ENCODE measurements at regions not wholly inside any gene's neighbourhood (a gene's known extent, or its start where the extent isn't known, plus 50 kb on each side); places are given as distances from the start of the nearest gene placed in this dataset.
"Not testable (repeated sequence)": the region's sequence is repeated elsewhere in the genome, so short reads cannot be mapped to it uniquely, and the experiment has no call there.

GRCh38 chr1:238916828-238917227 lies 469.5 kb upstream of the CHRM3 start:
- ATAC-seq (ENCODE audit: low read depth in 2 of 2) (no peak), DNase-seq (no peak)
- H3K4me1 Mint-ChIP-seq, result no peaks in the 10 kb centered on the region
- Histone ChIP-seq H3K36me3 (ENCODE audit: control insufficient read depth, insufficient read depth, low read length) (no peaks in the 10 kb centered on the region), H3K27ac (ENCODE audit: insufficient read depth, low read length, poor library complexity, severe bottlenecking) (no peak overlapping the region), H3K9me3 (ENCODE audit: control insufficient read depth in 2 of 2, low read length in 2 of 2) (no peaks in the 10 kb centered on the region), H3K4me3 (ENCODE audit: low read depth, low read length) (no peak overlapping the region), H3K27me3 (ENCODE audit: control insufficient read depth, insufficient read depth, low read length) (no peaks in the 10 kb centered on the region), H3K4me1 (ENCODE audit: control insufficient read depth, insufficient read depth, low read length, poor library complexity, severe bottlenecking) (no peaks in the 10 kb centered on the region)
- H3K4me3 Mint-ChIP-seq, result no peak overlapping the region
- H3K36me3 Mint-ChIP-seq, result no peaks in the 10 kb centered on the region
- H3K9me3 Mint-ChIP-seq, result peaks cover 0 to 14% (median 5%) of the 10 kb centered on the region in 7 donors
- H3K27me3 Mint-ChIP-seq, result no peaks in the 10 kb centered on the region
- H3K27ac Mint-ChIP-seq, result peak overlapping the region in 1 of 3 donors; percentile 56

- DNase-seq, result no peak
- no peaks in the 10 kb centered on the region for H3K4me1 Mint-ChIP-seq
- no peak for ATAC-seq (ENCODE audit: low read depth in 2 of 2)
- H3K27me3 Mint-ChIP-seq, result no peaks in the 10 kb centered on the region
- H3K27ac ChIP-seq (ENCODE audit: insufficient read depth, low read length, poor library complexity, severe bottlenecking), result no peak overlapping the region
- no peaks in the 10 kb centered on the region for H3K9me3 ChIP-seq (ENCODE audit: control insufficient read depth in 2 of 2, low read length in 2 of 2)
- H3K4me1 ChIP-seq (ENCODE audit: control insufficient read depth, insufficient read depth, low read length, poor library complexity, severe bottlenecking), result no peaks in the 10 kb centered on the region
- H3K27ac Mint-ChIP-seq, result no peak overlapping the region
- no peaks in the 10 kb centered on the region for H3K36me3 Mint-ChIP-seq
- peaks cover 0 to 14% (median 13%) of the 10 kb centered on the region in 7 donors for H3K9me3 Mint-ChIP-seq
- H3K4me3 ChIP-seq (ENCODE audit: low read depth, low read length), result no peak overlapping the region
- no peaks in the 10 kb centered on the region for H3K27me3 ChIP-seq (ENCODE audit: control insufficient read depth, insufficient read depth, low read length)
- no peak overlapping the region for H3K4me3 Mint-ChIP-seq
- H3K36me3 ChIP-seq (ENCODE audit: control insufficient read depth, insufficient read depth, low read length), result no peaks in the 10 kb centered on the region
Observed at GRCh38 chr1:238914346-238914745, 472.0 kb upstream of the CHRM3 start.

GRCh38 chr1:238913210-238913609 lies 473.2 kb upstream of the CHRM3 start:
- no peak for DNase-seq
- Mint-ChIP-seq H3K27me3 (no peaks in the 10 kb centered on the region), H3K9me3 (peaks cover 0 to 13% (median 9%) of the 10 kb centered on the region in 7 donors), H3K4me1 (no peaks in the 10 kb centered on the region), H3K27ac (no peak overlapping the region), H3K36me3 (no peaks in the 10 kb centered on the region), H3K4me3 (no peak overlapping the region)
- Histone ChIP-seq H3K27ac (ENCODE audit: insufficient read depth, low read length, poor library complexity, severe bottlenecking) (no peak overlapping the region), H3K4me1 (ENCODE audit: control insufficient read depth, insufficient read depth, low read length, poor library complexity, severe bottlenecking) (no peaks in the 10 kb centered on the region), H3K27me3 (ENCODE audit: control insufficient read depth, insufficient read depth, low read length) (no peaks in the 10 kb centered on the region), H3K9me3 (ENCODE audit: control insufficient read depth in 2 of 2, low read length in 2 of 2) (no peaks in the 10 kb centered on the region), H3K4me3 (ENCODE audit: low read depth, low read length) (no peak overlapping the region), H3K36me3 (ENCODE audit: control insufficient read depth, insufficient read depth, low read length) (no peaks in the 10 kb centered on the region)
- no peak for ATAC-seq (ENCODE audit: low read depth in 2 of 2)

GRCh38 chr1:238912148-238912547 lies 474.2 kb upstream of the CHRM3 start:
- Mint-ChIP-seq H3K9me3 (peaks cover 0 to 14% (median 11%) of the 10 kb centered on the region in 7 donors), H3K36me3 (no peaks in the 10 kb centered on the region), H3K27me3 (no peaks in the 10 kb centered on the region)

GRCh38 chr1:238902752-238903151 lies 483.6 kb upstream of the CHRM3 start:
- not testable (repeated sequence) for H3K9me3 ChIP-seq (ENCODE audit: control insufficient read depth in 2 of 2, low read length in 2 of 2); ATAC-seq (ENCODE audit: low read depth in 2 of 2); H3K27me3 ChIP-seq (ENCODE audit: control insufficient read depth, insufficient read depth, low read length); H3K27ac ChIP-seq (ENCODE audit: insufficient read depth, low read length, poor library complexity, severe bottlenecking); H3K36me3 ChIP-seq (ENCODE audit: control insufficient read depth, insufficient read depth, low read length); DNase-seq; H3K4me1 Mint-ChIP-seq; H3K4me1 ChIP-seq (ENCODE audit: control insufficient read depth, insufficient read depth, low read length, poor library complexity, severe bottlenecking); H3K4me3 Mint-ChIP-seq; H3K36me3 Mint-ChIP-seq; H3K27ac Mint-ChIP-seq; H3K4me3 ChIP-seq (ENCODE audit: low read depth, low read length); H3K27me3 Mint-ChIP-seq
- H3K9me3 Mint-ChIP-seq, result peaks cover 0 to 31% (median 11%) of the 10 kb centered on the region in 7 donors

More at GRCh38 chr1:238912148-238912547, 474.2 kb upstream of the CHRM3 start:
- Histone ChIP-seq H3K27ac (ENCODE audit: insufficient read depth, low read length, poor library complexity, severe bottlenecking) (no peak overlapping the region), H3K27me3 (ENCODE audit: control insufficient read depth, insufficient read depth, low read length) (no peaks in the 10 kb centered on the region), H3K36me3 (ENCODE audit: control insufficient read depth, insufficient read depth, low read length) (no peaks in the 10 kb centered on the region), H3K9me3 (ENCODE audit: control insufficient read depth in 2 of 2, low read length in 2 of 2) (no peaks in the 10 kb centered on the region), H3K4me3 (ENCODE audit: low read depth, low read length) (no peak overlapping the region), H3K4me1 (ENCODE audit: control insufficient read depth, insufficient read depth, low read length, poor library complexity, severe bottlenecking) (no peaks in the 10 kb centered on the region)
- no peak overlapping the region for H3K4me3 Mint-ChIP-seq
- H3K4me1 Mint-ChIP-seq, result no peaks in the 10 kb centered on the region
- H3K27ac Mint-ChIP-seq, result no peak overlapping the region
- DNase-seq (no peak), ATAC-seq (ENCODE audit: low read depth in 2 of 2) (no peak)

- Histone ChIP-seq H3K27ac (ENCODE audit: insufficient read depth, low read length, poor library complexity, severe bottlenecking) (no peak overlapping the region), H3K4me1 (ENCODE audit: control insufficient read depth, insufficient read depth, low read length, poor library complexity, severe bottlenecking) (no peaks in the 10 kb centered on the region), H3K9me3 (ENCODE audit: control insufficient read depth in 2 of 2, low read length in 2 of 2) (peaks cover 0 to 3% of the 10 kb centered on the region in 2 experiments), H3K27me3 (ENCODE audit: control insufficient read depth, insufficient read depth, low read length) (no peaks in the 10 kb centered on the region), H3K36me3 (ENCODE audit: control insufficient read depth, insufficient read depth, low read length) (no peaks in the 10 kb centered on the region), H3K4me3 (ENCODE audit: low read depth, low read length) (no peak overlapping the region)
- H3K4me3 Mint-ChIP-seq, result no peak overlapping the region
- ATAC-seq (ENCODE audit: low read depth in 2 of 2), result no peak
- no peak overlapping the region for H3K27ac Mint-ChIP-seq
- H3K4me1 Mint-ChIP-seq, result peaks cover 0 to 4% (median 0%) of the 10 kb centered on the region in 4 donors
- no peak for DNase-seq
- H3K9me3 Mint-ChIP-seq, result peaks cover 0 to 43% (median 13%) of the 10 kb centered on the region in 7 donors
- no peaks in the 10 kb centered on the region for H3K36me3 Mint-ChIP-seq
- no peaks in the 10 kb centered on the region for H3K27me3 Mint-ChIP-seq
Observed at GRCh38 chr1:238900334-238900865, 486.0 kb upstream of the CHRM3 start.

- no peak overlapping the region for H3K4me3 Mint-ChIP-seq
- no peaks in the 10 kb centered on the region for H3K4me1 ChIP-seq (ENCODE audit: control insufficient read depth, insufficient read depth, low read length, poor library complexity, severe bottlenecking)
- H3K27ac Mint-ChIP-seq, result no peak overlapping the region
- ATAC-seq (ENCODE audit: low read depth in 2 of 2) (no peak), DNase-seq (no peak)
- no peaks in the 10 kb centered on the region for H3K36me3 Mint-ChIP-seq
- H3K9me3 Mint-ChIP-seq, result peaks cover 0 to 39% (median 10%) of the 10 kb centered on the region in 7 donors
- H3K4me1 Mint-ChIP-seq, result peaks cover 0 to 4% (median 0%) of the 10 kb centered on the region in 4 donors
- no peak overlapping the region for H3K4me3 ChIP-seq (ENCODE audit: low read depth, low read length)
- H3K27me3 Mint-ChIP-seq, result no peaks in the 10 kb centered on the region
- no peak overlapping the region for H3K27ac ChIP-seq (ENCODE audit: insufficient read depth, low read length, poor library complexity, severe bottlenecking)
- H3K27me3 ChIP-seq (ENCODE audit: control insufficient read depth, insufficient read depth, low read length), result no peaks in the 10 kb centered on the region
- H3K9me3 ChIP-seq (ENCODE audit: control insufficient read depth in 2 of 2, low read length in 2 of 2), result peaks cover 0 to 3% of the 10 kb centered on the region in 2 experiments
- no peaks in the 10 kb centered on the region for H3K36me3 ChIP-seq (ENCODE audit: control insufficient read depth, insufficient read depth, low read length)
Observed at GRCh38 chr1:238898856-238899255, 487.5 kb upstream of the CHRM3 start.

GRCh38 chr1:238895911-238896310 lies 490.5 kb upstream of the CHRM3 start:
- no peaks in the 10 kb centered on the region for H3K27me3 ChIP-seq (ENCODE audit: control insufficient read depth, insufficient read depth, low read length)
- no peak for ATAC-seq (ENCODE audit: low read depth in 2 of 2)
- no peak overlapping the region for H3K4me3 Mint-ChIP-seq

More at GRCh38 chr1:238895911-238896310, 490.5 kb upstream of the CHRM3 start:
- Mint-ChIP-seq H3K27ac (no peak overlapping the region), H3K4me1 (peaks cover 0 to 4% (median 0%) of the 10 kb centered on the region in 4 donors), H3K27me3 (no peaks in the 10 kb centered on the region), H3K9me3 (peaks cover 0 to 27% (median 7%) of the 10 kb centered on the region in 7 donors), H3K36me3 (no peaks in the 10 kb centered on the region)
- Histone ChIP-seq H3K36me3 (ENCODE audit: control insufficient read depth, insufficient read depth, low read length) (no peaks in the 10 kb centered on the region), H3K9me3 (ENCODE audit: control insufficient read depth in 2 of 2, low read length in 2 of 2) (peaks cover 0 to 3% of the 10 kb centered on the region in 2 experiments), H3K4me3 (ENCODE audit: low read depth, low read length) (no peak overlapping the region), H3K27ac (ENCODE audit: insufficient read depth, low read length, poor library complexity, severe bottlenecking) (no peak overlapping the region), H3K4me1 (ENCODE audit: control insufficient read depth, insufficient read depth, low read length, poor library complexity, severe bottlenecking) (no peaks in the 10 kb centered on the region)
- no peak for DNase-seq

Measured in CD4-positive, CD25-positive, alpha-beta regulatory T cell (primary cell).